Astrocyte (in vitro differentiated cells and primary cell): ENCODE measurements at regions not wholly inside any gene's neighbourhood (a gene's known extent, or its start where the extent isn't known, plus 50 kb on each side); places are given as distances from the start of the nearest gene placed in this dataset.

ENCODE experiments used
- CTCF ChIP-seq: IDR thresholded peaks from 2 replicates; pipeline ENCODE4 v1.5.1; 2011; ENCODE audit warnings: low read depth, mild to moderate bottlenecking, inconsistent platforms, low read length, moderate library complexity; ENCODE audit not compliant: insufficient read depth
- EZH2 ChIP-seq: IDR thresholded peaks from 2 replicates; pipeline ENCODE4 v1.6.1; 2012; ENCODE audit warnings: mild to moderate bottlenecking, low read length, inconsistent platforms; ENCODE audit not compliant: insufficient read depth

GRCh38 chr18:28359176-28359575 is 182.2 kb upstream of the CDH2 start:
- TF ChIP-seq CTCF: no peak
- no peak for TF ChIP-seq EZH2
